ENCODE measurements at regions not wholly inside any gene's neighbourhood (a gene's known extent, or its start where the extent isn't known, plus 50 kb on each side); places are given as distances from the start of the nearest gene placed in this dataset.

GRCh38 chr12:88291498-88292131 lies 149.5 kb downstream of the TMTC3 start:
- TF ChIP-seq CTCF (IDR thresholded peaks at IDR 0.05) (no peak), POLR2A (IDR thresholded peaks at IDR 0.05) (no peak), POLR2AphosphoS5 (IDR thresholded peaks at IDR 0.05) (peak in 1 of 3 donors; percentile 9)

Data from stomach (tissue), 4 donors.